ENCODE measurements at regions not wholly inside any gene's neighbourhood (a gene's known extent, or its start where the extent isn't known, plus 50 kb on each side); places are given as distances from the start of the nearest gene placed in this dataset.
"Not testable (repeated sequence)": the region's sequence is repeated elsewhere in the genome, so short reads cannot be mapped to it uniquely, and the experiment has no call there.

DNA sequence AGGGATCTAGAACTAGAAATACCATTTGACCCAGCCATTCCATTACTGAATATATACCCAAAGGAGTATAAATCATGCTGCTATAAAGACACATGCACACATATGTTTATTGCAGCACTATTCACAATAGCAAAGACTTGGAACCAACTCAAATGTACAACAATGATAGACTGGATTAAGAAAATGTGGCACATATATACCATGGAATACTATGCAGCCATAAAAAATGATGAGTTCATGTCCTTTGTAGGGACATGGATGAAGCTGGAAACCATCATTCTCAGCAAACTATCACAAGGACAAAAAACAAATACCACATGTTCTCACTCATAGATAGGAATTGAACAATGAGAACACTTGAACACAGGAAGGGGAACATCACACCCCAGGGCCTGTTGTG, 125.6 kb downstream of the NUFIP1 start:
- TF ChIP-seq POLR2AphosphoS5 (IDR thresholded peaks at IDR 0.05; ENCODE audit: low read depth, low read length); TAF1 (IDR thresholded peaks at IDR 0.05; ENCODE audit: borderline replicate concordance, low read depth, low read length); POLR2A (IDR thresholded peaks at IDR 0.05; ENCODE audit: low read depth, low read length): not testable (repeated sequence)
